Skin epidermis (tissue), 12 donors: ENCODE measurements at regions not wholly inside any gene's neighbourhood (a gene's known extent, or its start where the extent isn't known, plus 50 kb on each side); places are given as distances from the start of the nearest gene placed in this dataset.
A peak's percentile ranks its signal among the peaks of the same experiment; 100 is the strongest.

Experiments used
- H3K27ac ChIP-seq, 21 experiments: fragments of 200-600 bp; sonication (generic) in 11 of 21; one replicate each; pipeline ENCODE4 v1.5.0; 2020; ENCODE audit warnings: mild to moderate bottlenecking in 3 of 21, inconsistent platforms in 2 of 21, moderate library complexity in 2 of 21
- H3K4me3 ChIP-seq, 7 experiments: fragments of 200-600 bp; sonication (generic) in 2 of 7; one replicate each; pipeline ENCODE4 v1.5.0; 2020; ENCODE audit warnings: inconsistent platforms in 2 of 7, mild to moderate bottlenecking in 2 of 7, moderate library complexity in 1 of 7

DNA sequence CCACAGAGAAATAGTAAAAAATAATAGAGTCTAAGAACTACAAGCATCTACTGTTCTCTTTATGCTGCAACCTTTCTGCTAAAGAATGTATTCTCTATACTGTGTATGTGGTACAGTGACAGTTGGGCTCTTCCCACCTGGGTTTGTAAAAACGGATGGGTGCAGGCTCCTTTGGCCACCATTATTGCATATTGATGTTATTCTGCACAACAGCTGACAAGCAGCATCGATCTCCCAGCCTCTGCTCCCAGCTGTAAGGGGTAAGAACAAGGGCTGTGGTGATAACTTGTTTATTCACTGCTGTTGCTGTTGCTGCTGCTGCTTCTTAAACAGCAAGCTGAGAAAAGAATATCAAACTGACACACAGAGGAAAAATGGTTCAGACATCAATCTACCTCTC, 56.1 kb downstream of the KCNRG start:
- H3K27ac ChIP-seq: peak overlapping the region in 7 of 21 experiments; percentile 14 to 52 (median 21)
- no peak overlapping the region for H3K4me3 ChIP-seq

DNA sequence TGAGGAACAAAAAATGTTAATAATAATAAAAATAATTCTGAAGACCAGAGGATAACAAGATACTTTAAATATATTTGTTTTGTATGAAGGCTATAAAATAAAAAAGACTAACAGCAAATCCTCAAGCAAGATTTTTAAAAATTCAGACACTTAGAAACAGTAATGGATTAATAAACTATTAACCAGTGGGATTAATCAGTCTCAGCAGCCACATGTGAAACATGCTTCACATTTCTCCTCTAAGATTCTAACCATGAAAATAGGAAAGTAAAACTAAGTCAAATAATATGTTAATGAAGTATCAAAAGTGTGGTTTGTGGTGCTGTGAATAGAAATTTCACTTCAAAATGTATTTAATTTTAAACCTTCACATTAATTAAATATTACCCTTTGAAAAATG, 57.4 kb downstream of the KCNRG start:
- H3K27ac ChIP-seq: peak overlapping the region in 5 of 21 experiments; percentile 1 to 36 (median 11)
- H3K4me3 ChIP-seq: no peak overlapping the region

GRCh38 chr13:50073340-50073739, 58.1 kb downstream of the KCNRG start:
- Histone ChIP-seq H3K4me3 (no peak overlapping the region), H3K27ac (peak overlapping the region in 3 of 21 experiments; percentile 4 to 44 (median 34))

DNA sequence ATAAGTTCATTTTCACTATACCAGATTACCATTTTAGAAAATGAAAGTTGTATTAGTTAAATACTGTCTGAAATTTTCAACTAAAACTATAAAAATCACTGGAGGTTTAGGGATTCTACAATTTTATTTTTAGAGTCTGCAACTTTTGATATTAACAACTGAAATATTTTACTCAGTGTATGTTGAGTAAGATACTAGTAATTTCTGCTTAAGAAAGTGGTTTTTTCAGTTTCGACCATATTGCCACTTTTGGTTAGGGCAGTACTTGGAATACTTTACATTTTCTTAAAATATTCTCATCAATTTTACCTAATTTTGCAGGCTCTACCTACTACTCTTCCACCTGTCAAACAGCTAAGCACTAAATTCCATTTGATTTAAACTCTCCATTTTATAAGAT, 59.6 kb downstream of the KCNRG start:
- Histone ChIP-seq H3K27ac (peak overlapping the region in 5 of 21 experiments; percentile 21 to 45 (median 38)), H3K4me3 (no peak overlapping the region)

DNA sequence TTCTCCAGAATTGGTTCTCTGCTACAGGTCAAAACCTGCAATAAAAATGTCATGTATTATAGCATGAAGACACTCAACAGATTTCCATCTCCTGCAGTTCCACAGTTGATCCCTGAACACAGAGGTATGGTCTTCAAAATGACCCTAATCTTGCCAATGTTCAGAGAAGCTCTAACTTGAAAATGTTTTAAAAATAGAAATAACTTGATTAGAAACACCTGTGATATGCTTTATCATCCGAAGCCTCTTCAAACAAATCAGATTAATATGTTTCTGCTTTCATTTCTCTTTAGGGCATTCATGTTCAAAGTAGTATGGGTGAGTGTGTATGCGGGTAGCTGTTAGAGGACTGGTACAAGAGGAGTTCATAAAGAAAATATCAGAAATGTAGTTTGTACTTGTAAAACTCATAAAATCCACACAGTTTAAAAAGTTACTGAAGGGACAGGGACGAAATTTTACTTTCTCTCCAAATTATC, 60.4 kb downstream of the KCNRG start:
- peak overlapping the region in 10 of 21 experiments; percentile 6 to 90 (median 30) for H3K27ac ChIP-seq

DNA sequence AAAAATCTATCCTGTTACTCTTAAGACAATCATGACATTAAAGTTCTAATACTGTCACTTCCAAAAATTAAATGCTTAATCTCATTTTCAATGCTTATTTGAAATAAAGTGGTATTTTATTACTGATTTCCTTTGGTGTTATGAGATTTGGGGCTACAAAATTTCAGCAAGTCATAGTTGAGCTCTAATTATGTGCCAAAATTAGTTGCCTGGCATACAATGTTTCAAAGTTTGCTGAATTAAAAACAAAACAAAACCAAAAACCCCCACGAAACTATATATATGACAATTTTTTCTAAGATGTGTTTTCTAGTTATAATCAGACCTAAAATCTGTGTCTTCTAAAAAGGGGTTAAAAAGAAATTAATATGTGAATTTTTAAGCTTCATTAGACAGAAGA, 62.2 kb downstream of the KCNRG start:
- no peak overlapping the region for H3K4me3 ChIP-seq

More for the DNA sequence above, 60.4 kb downstream of the KCNRG start:
- H3K4me3 ChIP-seq: no peak overlapping the region

GRCh38 chr13:50078231-50078894, 63.1 kb downstream of the KCNRG start:
- peak overlapping the region in 18 of 21 experiments; percentile 7 to 93 (median 43) for H3K27ac ChIP-seq
- H3K4me3 ChIP-seq: peak overlapping the region in 5 of 7 experiments; percentile 4 to 84 (median 79)

More for the DNA sequence above, 62.2 kb downstream of the KCNRG start:
- peak overlapping the region in 10 of 21 experiments; percentile 4 to 93 (median 60) for H3K27ac ChIP-seq

- Histone ChIP-seq H3K4me3 (peak overlapping the region; percentile 60 to 84 (median 80)), H3K27ac (peak overlapping the region in 16 of 21 experiments; percentile 9 to 93 (median 86))
These were observed 63.8 kb downstream of the KCNRG start for GRCh38 chr13:50078895-50079654.

DNA sequence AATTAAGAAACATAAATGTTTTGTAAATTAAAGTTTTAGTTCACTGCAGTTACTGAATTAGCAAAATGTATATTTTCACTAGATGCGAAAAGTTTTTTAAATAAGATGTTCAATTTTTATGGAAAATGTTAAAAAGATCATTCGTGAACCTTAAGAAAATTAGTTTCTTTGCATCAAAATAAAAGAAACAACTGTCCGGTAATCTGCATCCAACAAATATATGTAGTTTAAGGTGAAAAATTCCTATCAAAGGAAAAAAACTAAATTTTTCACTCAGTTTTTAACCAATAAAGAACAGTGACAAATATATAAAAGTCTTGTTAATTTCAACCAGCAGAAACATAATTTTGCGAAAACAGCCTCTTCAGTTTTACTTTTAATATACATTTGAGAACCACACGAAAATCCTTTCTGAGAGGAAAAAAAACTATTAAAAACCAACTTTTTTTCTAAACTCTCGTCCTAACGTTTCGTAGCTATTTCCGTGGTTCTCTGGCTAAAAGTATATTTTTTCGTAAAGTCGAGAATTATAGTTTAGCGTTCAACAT, 64.5 kb downstream of the KCNRG start:
- peak overlapping the region; percentile 60 to 84 (median 80) for H3K4me3 ChIP-seq
- H3K27ac ChIP-seq: peak overlapping the region in 19 of 21 experiments; percentile 52 to 93 (median 85)

DNA sequence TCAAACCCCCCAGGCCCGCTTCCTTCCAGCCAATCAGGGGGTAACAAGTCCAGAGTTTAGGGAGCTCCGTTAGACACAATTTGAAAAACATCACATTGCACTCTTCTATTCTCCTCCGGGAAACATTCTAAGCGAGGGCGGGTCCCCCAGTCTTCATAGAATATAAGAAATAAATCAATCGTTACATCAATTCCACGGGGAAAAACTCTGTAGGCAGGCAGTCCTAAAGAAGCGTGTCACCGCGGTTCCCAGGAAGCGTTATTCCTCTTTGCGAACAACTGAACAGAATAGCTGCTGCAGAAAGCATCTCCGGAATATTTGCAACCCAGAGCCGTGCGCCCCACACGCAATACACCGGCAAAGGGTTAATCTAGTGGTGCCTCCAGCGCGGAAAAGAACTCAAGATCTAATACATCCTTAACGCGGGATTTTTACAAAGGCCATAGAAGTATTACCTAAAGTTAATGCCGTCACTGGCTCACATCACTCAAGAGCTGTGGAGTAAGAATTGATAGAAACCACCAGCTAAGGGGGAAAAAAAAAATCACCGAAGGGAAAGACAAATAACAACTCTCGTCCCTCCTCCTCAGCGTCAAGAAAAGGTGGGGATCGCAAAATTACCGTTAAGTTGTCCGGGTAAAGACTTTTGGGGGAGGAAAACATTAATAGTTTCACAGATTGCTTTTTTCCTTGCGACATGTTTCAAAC, 65.1 kb downstream of the KCNRG start:
- peak overlapping the region; percentile 52 to 93 (median 83) for H3K27ac ChIP-seq
- H3K4me3 ChIP-seq: peak overlapping the region; percentile 60 to 84 (median 80)

- Histone ChIP-seq H3K27ac (peak overlapping the region; percentile 48 to 93 (median 83)), H3K4me3 (peak overlapping the region; percentile 60 to 84 (median 80))
These were observed 65.9 kb downstream of the KCNRG start for GRCh38 chr13:50080911-50081678.

GRCh38 chr13:50081679-50082425, 66.6 kb downstream of the KCNRG start:
- H3K27ac ChIP-seq: peak overlapping the region; percentile 48 to 93 (median 83)
- peak overlapping the region; percentile 60 to 84 (median 80) for H3K4me3 ChIP-seq

- peak overlapping the region; percentile 60 to 84 (median 80) for H3K4me3 ChIP-seq
- peak overlapping the region; percentile 19 to 93 (median 72) for H3K27ac ChIP-seq
These were observed 67.4 kb downstream of the KCNRG start for GRCh38 chr13:50082426-50083281.

DNA sequence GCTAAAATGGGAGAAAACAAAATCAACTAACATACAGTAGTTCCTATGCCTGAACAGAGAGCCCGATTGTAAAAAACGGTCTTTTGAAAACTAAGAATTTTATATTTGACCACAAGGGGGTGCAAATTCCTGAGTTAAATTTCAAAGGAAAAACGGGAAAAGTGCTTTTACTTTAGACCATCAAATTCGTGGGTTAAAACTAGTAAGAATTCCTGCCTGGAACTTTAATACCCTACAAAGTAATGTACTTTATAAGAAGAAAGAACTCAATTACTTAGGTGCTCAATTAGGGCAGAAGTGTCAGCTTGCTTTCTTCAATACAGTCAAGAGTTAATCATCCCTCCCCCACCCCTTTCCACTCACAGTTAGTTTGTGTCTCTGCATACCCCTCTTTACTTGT, 69.8 kb downstream of the KCNRG start:
- H3K27ac ChIP-seq: peak overlapping the region in 1 of 21 experiments; percentile 32

DNA sequence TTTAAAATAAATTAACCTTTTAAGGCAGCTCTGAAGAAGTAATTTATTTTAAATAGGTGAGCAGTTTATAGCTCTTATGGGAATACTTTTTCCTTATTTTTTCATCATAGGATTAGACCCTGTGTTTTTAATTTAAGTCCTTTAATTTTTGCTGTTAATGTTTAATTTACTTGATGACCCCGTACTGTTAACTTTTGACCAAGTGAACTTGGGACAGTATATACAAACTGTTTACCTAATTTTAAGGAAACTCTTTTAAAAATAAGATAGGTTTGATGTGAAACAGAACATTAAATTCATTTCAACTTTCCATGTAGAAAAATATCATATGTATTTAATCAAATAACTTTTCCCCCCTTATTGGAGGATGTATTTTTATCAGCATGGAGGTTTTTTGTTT, 74.4 kb downstream of the KCNRG start:
- no peak overlapping the region for H3K4me3 ChIP-seq

More for the DNA sequence above, 69.8 kb downstream of the KCNRG start:
- no peak overlapping the region for H3K4me3 ChIP-seq

DNA sequence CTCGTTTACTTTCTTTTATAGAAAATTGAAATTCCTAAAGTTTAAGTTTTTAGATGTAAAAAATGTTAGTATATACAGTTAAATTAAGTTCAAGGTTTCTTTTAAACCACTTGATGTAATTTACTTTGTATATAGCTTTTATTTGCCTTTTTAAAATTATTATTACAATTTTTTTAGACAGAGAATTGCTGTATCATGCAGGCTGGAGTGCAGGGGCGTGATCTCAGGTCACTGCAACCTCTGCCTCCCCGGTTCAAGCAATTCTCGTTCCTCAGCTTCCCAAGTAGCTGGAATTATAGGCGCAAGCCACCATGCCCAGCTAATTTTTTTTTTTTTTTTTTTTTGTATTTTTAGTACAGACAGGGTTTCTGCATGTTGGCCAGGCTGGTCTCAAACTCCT, 75.0 kb downstream of the KCNRG start:
- Histone ChIP-seq H3K4me3 (no peak overlapping the region), H3K27ac (no peak overlapping the region)

More for the DNA sequence above, 74.4 kb downstream of the KCNRG start:
- H3K27ac ChIP-seq: no peak overlapping the region

DNA sequence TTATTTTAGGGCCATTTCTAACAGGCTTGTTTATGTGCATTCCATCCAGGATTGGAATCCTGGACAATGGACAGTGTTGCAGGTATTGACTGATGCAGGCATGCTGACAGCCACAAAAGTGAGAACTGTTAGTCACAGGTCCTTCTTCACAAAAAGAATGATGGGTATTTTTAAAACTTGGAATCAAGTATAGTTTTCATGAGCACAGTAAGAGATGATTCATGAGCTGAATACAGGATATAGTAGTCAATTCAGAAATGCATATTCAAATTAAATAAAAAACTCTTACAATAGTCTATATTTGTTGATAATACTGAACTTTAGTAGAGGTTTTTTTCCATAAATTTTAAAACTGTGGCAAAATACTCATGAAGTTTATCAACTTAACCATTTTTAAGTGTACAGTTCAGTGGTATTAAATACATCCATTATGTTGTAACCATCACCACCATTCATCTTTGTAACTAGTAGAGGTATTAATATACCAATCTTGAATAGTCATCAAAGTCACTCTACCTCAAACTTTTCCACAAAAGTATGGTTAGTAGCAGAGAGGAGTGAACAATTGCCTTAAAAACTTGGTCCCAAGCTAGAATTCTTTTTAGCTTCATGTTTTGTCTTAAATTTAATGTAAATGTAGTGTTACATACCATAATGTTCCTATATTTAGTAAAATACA, 79.5 kb downstream of the KCNRG start:
- Histone ChIP-seq H3K4me3 (no peak overlapping the region), H3K27ac (no peak overlapping the region)
